CD4-positive, alpha-beta T cell treated with Interleukin-15 for 1 hour (primary cell): ENCODE measurements at regions not wholly inside any gene's neighbourhood (a gene's known extent, or its start where the extent isn't known, plus 50 kb on each side); places are given as distances from the start of the nearest gene placed in this dataset.

Experiments
- DNase-seq: peaks from one replicate; pipeline ENCODE4 v3.0.0-alpha.2; 2020

GRCh38 chr10:44020322-44021111 is 364.4 kb downstream of the CXCL12 start:
- no peak for DNase-seq

- no peak for DNase-seq
Observed at GRCh38 chr10:44017483-44018145, 367.3 kb downstream of the CXCL12 start.

- DNase-seq, result no peak
Observed at GRCh38 chr10:44016589-44017482, 368.1 kb downstream of the CXCL12 start.

- no peak for DNase-seq
Observed at GRCh38 chr10:44015702-44016500, 367.2 kb upstream of the ZNF32 start.

DNA sequence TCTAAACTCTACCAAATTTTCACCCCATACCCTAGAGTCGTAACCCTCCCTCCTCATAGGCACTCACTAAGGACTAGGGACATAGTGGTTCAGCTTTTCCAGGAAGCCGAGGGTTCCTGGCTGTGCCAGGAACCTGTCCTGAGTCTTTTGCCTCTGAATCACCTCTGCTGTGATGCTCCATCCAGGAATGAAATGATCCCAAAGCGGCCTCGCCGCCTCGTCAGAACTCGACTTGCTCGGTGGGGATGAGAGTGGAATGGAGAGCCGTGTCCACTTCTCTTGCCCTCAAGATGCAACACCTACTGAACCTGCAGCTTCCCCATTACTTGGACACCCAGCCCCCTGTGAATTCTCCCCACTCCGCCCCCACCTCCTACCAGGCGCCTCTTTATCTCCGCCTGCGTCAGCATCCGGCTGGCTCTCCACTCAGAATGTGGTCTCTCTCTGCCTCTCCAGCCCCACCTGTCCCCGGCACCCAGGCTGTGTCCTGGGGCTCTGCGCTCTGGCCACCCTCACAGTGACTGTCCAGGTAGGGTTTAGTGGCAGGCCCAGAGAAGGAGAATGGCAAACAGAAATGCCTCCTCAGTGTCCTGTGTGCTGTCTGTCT is 366.1 kb upstream of the ZNF32 start:
- DNase-seq, result no peak

- DNase-seq, result no peak
Observed at GRCh38 chr10:44013981-44014380, 365.3 kb upstream of the ZNF32 start.

GRCh38 chr10:44012921-44013320 is 364.2 kb upstream of the ZNF32 start:
- DNase-seq, result no peak

- DNase-seq, result no peak
Observed at GRCh38 chr10:44011603-44011981, 362.9 kb upstream of the ZNF32 start.

- no peak for DNase-seq
Observed at GRCh38 chr10:44010873-44011602, 362.4 kb upstream of the ZNF32 start.

DNA sequence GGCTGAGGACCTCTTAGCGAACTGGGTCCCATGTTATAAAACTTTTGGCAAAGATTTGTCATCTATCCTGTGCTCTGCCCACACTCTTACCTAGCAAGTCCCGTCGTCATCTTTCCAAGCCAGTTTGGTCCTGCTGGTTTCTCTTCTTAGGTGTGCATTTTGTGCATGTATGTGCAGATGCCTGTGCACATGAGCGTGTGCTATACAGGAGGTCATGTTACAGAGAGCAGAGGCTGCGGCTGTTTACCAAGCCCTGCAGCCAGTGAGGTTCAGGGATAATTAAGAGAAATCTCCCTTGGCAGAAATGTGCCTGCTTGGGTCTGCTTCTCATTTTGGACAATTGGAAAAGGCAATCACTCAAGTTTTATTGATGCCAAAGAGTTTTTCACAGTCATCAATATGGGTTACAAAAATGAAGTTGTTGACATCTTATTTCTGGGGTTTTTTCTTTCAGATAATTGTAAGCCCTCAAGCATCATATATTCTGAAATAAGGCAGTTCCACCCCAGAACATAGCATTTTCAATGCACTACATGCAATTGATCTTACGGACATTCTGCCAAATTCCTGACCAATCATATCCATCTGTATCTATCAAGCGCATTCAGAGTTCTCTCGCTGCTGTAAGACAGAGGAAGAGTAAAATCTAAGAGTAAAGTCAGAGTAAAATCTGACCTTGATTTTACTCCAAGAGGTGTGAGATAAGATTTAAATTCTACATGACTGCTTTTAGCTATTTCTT is 361.4 kb upstream of the ZNF32 start:
- DNase-seq, result no peak

GRCh38 chr10:44008917-44009709 is 360.4 kb upstream of the ZNF32 start:
- no peak for DNase-seq

DNA sequence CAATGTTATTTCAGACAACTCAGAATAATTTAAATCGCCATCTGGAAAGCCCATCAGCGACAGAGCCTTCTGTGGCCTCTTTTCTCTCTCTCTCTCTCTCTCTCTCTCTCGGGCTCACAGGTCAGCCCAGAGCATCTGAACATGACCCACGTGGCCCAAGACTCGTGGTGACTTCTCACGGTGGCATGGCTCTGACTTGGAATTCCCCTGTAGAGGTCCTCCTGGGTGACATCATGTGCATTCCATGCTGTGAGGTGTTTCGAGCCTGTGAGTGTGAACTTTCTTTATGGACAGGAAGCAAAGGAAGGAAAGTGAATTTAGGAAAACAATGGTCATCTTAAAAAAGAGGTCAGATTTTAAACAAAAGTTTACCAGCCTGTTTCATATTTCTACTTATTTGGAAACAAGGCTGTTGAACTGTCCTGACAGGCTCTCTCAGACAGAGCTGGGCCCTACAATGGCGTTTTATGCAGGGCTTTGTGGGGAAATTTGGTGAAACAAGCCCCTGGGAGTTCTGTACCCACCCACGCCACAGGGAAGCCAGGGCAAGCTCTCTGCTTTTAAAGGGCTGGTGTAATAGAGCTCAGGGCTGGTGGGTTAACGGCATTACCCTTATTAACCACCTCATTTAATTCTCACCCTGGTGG is 359.7 kb upstream of the ZNF32 start:
- no peak for DNase-seq

DNA sequence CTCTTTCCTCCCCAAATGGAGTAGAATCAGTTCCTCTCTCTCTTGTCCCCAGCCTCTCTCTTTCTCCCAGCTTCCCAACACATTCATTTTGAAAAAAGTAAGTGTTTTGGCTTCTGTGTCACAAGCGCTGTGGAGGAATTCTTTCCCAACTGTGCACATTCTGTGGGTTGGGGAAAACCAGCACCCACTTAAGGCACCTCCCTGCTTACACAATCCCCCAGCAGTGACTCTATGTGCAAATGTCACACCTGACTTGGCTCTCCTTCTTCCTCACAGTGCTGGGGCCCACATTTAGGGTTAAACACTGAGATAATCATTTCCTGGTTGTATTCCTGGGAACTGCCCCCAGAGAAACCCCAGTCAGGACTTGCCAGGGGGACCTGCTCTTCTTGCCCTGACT is 358.1 kb upstream of the ZNF32 start:
- DNase-seq, result no peak

DNA sequence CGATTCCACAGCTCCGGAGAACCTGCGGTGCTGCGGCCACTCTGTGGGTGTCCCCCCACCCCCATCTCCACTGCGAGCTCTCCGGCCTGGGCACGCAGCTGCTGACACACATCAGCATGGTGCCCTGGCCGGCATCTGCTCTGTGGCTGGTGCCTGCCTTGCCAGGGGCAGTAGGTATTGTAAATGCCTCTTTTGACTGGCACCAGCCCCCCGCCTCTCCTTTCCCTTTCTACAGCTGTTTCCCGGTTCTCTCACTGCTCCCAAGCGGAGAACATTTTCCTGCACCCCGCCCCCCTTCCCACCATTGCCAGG is 357.1 kb upstream of the ZNF32 start:
- DNase-seq, result no peak

DNA sequence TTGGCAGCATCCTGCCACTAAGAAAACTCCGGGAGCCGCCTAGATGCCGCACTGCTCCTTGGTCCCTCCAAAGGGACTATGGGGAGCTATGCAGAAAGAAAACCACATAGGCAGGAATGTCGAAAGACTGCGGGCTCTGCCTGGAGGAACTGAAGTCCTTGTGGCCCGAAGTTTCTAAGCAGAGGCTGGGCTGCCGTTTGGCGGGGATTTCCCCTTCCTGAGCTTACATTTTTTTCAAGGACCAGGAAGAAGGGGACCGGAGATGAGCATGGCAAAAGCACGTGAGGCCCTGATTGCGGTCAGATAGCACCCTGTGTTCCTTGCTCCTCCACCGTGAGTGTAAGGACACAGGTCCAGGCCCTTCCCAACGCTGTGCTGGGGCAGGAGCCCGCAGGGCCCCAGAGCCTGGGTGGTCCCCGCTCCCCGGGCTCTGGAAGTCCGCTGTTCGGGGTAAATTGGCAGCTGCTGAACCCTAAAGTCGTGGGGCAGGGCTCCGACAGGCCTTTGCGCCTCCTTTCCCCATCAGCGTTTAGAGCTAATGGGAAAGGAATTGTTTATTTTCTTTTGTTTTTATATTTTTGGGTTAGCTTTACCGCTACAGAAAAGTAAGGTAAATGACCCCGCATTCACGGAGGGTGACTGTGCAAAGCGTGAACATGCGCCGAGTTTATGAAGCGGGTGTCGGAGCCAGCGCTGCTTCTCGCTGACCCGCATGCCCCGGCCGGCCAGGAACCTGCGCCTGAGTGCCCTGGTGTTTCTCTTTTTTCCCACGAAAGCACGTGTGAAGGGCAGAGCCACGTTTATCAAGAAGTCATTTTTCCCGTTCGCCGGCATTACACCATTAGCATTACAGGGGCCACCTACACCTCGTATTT is 356.5 kb upstream of the ZNF32 start:
- no peak for DNase-seq

- no peak for DNase-seq
Observed at GRCh38 chr10:43998021-43998809, 349.5 kb upstream of the ZNF32 start.

DNA sequence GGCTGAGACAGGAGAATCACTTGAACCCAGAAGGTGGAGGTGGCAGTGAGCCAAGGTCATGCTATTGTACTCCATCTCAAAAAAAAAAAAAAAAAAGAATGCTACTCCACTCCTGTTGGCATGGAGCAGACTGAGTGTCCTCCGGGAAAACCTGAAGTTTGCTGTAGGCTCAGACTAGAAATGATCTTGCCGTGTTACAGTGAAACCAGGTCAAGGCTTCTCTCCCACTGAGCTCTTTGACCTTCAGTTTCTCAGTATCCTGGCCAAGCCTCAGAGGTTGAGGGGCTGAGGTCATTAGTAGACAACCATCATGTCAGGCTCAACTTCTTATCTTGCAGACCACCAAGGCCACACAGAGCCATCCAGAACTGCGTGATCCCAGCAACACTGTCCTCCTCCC is 348.6 kb upstream of the ZNF32 start:
- no peak for DNase-seq

DNA sequence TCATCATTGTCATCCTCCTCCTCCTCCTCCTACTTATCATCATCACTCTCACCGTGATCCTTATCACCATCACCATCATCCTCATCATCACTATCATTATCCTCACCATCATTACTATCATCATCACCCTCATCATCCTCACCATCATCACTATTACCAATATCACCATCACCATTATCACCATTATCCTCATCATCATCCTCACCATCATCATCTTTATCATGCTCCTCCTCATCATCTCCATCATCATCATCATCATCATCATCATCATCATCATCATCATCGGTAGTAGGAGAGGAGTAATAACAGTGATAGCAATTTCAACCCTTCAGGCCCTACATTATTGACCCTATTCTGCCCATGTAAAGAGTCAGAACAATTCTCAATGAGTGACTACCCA is 345.9 kb upstream of the ZNF32 start:
- DNase-seq, result no peak
